ENCODE measurements at regions not wholly inside any gene's neighbourhood (a gene's known extent, or its start where the extent isn't known, plus 50 kb on each side); places are given as distances from the start of the nearest gene placed in this dataset.

- FAIRE-seq, result peak; percentile 81
Observed at GRCh38 chr2:217289907-217290280, 430.0 kb upstream of the TNP1 start.

DNA sequence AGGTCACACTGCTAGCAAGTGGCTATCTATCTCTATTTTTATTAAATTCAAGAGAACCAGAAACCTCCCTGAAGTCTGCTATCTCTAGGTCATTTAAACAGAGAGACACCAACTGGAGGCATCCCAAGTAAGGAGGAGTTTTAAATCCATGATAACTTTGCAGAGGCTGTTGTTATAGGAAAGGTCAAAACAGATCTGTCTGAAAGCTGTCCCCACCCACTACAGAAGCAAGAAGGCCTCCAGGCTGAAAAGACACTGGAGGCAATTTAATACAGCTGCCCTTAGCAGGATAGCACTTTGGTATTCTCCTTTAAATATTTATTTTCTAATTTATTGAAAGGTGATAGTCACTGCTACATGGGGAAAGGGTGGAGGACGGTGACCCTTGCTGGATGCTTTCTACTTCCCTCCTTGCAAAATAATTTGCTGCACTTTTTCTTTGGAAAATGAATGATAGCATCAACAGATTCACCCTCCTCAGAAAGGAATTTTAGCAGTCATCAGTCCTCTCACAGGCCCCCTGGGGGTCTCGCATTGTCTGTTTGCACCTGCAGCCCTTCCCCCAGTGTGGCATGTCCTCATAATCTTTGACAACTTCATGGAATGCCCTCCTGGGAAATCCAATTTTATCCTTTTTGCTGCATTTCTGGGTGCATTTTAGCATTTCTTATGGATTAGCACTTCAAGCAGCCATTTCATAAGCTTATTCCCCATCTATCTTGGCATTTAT, 429.5 kb upstream of the TNP1 start:
- no peak for FAIRE-seq

DNA sequence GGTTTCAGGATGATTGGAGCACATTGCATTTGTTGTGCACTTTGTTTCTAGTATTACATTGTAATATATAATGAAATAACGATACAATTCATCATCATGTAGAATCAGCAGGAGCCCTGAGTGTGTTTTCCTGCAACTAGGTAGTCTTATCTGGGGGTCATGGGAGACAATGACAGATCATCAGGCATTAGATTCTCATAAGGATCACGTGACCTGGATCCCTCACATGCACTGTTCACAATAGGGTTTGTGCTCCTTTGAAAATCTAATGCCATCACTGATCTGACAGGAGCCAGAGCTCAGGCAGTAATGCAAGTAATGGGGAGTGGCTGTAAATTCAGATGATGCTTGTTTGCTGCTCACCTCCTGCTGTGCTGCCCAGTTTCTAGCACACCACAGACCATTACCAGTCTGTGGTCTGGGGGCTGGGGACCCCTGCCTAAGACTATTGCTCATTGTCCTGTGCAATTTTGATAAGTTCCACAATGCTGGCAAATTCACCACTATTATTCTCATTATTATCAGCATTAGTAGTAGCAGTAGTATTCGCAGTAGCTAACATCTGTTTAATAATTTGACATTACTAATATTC, 428.7 kb upstream of the TNP1 start:
- no peak for FAIRE-seq

- FAIRE-seq, result no peak
Observed at GRCh38 chr2:217286833-217287232, 427.0 kb upstream of the TNP1 start.

GRCh38 chr2:217285926-217286325, 426.1 kb upstream of the TNP1 start:
- no peak for FAIRE-seq

DNA sequence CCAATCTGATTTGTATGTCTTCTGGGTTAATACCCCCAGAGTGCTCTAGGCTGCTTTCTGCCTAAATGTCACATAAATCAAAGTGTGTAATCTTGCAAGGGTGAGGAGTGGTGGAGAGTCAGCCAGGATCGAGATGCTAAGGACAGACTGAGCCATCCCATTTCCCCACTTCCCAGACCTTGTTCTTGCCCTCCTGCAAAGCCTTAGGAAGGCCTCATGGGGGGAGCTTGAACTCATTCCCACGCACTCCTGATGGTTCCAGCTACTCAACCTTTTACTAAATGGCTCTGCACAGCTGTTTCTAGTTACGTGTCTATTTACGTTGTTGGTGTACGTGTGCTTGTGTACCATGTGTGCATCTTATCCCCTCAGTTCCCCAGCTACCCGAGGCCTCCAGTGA, 423.6 kb upstream of the TNP1 start:
- FAIRE-seq, result no peak

DNA sequence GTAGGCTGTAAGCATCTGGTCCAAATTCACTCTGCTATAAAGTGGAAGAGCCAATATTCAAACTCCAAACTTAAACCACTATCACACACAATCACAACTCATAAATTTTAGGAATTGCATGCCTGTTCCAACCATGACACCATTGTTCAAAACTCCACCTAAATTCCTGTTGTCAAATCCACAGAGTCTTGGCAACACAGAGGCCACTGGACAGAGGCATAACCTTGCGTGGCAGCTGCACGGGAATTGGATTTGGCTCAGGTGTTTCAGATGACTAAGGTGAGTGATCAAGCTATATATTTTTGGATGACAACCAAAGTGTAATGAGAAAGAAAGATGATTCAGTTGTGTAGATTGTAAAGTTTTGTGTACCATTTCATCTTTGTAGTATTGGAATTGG, 422.7 kb upstream of the TNP1 start:
- FAIRE-seq, result no peak

DNA sequence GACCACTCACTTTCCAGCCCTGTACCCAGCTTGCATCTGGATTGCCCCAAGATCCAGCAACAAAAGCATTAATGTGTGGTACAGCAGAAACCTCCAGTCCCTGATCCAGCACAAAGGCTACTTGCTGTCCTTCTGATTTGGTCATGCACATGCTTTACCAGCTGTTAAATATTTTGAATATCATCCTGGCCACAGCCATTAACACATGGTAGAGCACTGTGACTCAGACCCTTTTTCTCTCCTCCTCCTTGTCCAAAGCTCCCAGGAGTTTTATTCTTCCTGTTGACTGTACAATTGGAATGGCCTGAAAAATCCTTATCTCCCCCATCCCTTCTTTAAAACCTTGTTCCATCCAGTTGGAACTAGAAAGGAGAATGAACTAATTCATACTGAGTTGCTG, 419.7 kb upstream of the TNP1 start:
- FAIRE-seq, result no peak

DNA sequence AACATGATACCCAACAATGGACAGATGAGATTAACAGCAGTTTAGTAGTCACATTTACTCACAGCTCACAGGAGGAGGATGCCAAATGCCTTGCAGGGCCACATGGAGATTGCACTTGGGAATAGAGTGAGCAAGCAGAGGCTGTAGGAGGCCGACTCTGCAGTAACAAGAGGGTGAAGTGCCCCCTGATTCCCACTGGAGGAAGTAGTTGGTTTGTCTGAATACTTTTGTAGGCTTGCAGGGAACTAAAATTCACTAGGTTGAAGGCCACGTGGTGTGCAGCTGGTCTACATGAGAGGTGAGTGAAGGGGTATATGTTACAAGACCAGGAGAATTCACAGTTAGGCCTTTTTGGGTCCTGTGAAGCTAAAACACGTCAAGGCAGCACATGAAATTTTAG, 419.3 kb upstream of the TNP1 start:
- no peak for FAIRE-seq

GRCh38 chr2:217277646-217278398, 418.0 kb upstream of the TNP1 start:
- no peak for FAIRE-seq

DNA sequence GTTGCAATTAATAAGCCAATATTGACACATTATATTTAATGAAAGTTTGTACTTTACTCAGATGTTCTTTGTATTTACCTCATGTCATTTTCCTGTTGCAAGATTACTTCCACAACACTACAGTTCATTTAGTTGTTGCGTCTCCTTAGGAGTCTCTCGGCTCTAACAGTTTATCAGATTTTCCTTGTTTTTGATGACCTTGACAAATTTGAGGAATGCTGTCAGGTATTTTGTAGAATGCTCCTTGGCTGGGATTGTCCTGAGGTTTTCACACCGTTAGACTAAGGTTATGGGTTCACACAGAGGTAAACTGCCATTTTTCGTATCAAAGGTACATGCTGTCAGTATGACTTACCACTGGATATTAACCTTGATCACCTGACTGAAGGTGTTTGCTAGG, 416.6 kb upstream of the TNP1 start:
- FAIRE-seq, result no peak

- no peak for FAIRE-seq
Observed at GRCh38 chr2:217275091-217275490, 415.2 kb upstream of the TNP1 start.

- FAIRE-seq, result no peak
Observed at GRCh38 chr2:217274578-217274977, 414.7 kb upstream of the TNP1 start.

DNA sequence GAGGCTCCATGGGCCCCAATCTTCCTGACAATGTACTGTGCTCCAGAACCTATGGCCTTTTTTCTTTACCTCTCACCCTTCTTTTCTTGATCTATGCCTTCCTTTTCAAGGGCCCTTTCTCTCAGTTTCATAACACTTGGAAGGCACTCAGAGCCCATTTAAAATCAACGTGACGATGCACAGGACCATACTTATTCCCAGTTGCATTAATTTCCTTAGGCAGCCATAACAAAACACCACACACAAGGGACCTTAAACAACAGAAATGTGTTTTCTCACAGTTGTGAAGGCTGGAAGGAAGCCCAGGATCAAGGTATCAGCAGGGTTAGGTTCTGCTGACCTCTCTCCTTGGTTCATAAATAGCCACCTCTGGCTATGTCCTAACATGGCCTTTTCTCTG, 414.0 kb upstream of the TNP1 start:
- FAIRE-seq, result no peak

GRCh38 chr2:217273162-217273561, 413.3 kb upstream of the TNP1 start:
- FAIRE-seq, result no peak

- FAIRE-seq, result no peak
Observed at GRCh38 chr2:217271813-217272212, 411.9 kb upstream of the TNP1 start.

GRCh38 chr2:217270485-217271121, 410.7 kb upstream of the TNP1 start:
- no peak for FAIRE-seq

DNA sequence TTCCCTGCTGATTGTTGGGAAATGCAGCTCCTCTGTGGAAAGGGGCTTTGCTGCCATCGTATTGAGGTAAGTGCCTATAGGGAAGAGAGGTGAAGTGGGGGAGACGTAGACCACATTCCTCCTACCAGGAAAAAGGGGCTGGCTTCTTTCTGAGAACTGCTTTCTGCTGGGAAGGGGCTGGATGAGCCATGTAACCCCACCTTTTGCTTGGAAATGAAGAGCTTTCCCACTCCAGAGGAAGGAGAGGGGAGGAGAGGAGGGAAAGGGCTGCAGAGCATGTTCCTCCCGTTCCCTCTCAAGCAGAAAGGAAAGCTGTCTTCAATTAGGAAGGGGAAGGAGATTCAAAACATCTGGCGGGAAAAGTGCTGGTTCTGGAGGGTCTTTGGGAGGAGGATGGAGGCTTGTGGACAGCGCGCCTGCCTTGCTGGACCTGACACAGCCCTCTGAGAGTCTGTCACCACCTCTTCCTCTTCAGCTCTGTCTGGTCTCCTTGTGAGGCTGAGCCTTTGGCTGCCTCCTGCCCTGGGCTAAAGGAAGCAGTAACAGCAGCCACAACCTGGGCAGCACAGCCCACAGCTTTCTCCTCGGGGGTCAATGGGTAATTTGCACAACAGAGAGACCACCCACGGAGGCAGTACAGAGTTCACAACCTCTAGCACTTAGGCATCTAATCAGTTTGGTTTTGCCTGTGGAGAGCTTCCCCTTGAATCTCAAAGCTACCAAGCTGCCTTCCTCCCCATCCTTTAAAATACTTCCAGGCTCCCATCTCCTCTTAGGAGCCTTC, 410.0 kb upstream of the TNP1 start:
- no peak for FAIRE-seq

DNA sequence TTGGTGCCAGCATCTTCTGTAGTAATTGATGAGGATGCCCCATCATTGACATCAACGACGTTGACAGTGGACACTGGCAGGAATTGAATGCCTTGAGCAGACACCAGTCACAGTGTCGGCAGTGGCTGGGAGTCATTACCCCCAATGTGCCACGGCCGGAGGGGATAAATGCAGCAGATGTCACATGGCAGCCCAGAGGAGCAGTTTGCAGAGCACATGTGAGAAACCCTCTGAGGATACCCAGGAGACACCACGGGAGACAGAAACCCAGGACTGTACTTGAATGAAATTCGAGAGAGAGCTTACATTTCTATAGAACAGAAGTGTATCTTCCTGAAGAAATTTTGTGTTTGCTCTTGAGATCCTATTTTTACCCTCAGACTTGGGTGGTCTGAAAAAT, 409.1 kb upstream of the TNP1 start:
- no peak for FAIRE-seq

DNA sequence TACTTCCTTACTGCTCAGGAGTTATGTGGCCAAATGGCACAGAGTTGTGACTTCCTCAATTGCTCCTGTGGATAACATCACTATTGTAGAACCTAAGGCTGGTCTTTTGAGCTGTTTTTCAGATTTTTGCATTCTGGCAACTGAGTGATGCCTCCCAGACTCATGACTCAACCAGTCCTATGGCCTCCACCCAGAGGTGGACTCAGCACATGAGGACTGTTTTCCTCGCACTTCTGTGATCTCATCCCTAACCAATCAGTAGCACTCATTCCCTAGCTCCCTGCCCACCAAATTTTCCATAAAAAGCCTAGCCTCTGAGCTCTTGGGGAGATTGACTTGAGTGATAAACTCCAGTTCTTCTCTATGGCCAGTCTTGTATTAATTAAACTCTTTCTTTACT, 407.9 kb upstream of the TNP1 start:
- FAIRE-seq, result no peak

DNA sequence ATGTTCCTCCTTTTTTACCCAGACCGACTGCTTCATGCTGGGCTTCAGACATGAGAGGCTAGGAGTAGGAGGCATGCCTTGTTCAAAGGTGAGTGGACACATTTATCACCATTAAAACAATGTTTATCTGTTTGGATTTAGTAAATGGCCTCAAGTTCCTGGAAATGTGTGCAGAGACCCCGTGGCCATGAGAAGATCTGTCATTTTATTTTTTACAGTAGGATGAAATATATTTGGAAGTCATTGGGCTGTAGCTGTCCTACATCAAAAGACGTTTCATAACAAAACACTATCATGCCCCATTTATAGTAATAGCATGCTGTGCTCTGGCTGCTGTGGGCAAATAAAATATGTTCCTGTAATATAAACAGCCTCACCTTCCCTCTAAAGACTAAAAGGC, 403.9 kb upstream of the TNP1 start:
- FAIRE-seq, result peak; percentile 45

DNA sequence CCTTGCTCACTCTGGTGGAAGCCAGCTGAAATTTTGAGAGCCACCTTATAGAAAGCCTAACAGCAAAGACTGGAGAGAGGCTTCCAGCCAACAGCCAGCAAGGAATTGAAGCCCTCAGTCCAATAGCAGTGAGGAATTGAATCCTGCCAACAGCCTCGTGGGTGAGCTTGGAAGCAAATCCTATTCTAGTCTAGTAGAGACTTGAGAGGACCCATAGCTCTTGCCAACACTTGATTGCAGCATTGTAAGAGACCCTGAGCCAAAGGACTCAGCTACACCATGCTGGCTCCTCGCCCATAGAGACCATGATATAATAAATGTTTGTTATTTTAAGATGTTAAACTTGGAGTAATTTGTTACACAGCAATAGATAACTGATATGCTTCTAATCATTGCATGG, 403.0 kb upstream of the TNP1 start:
- FAIRE-seq, result no peak

- no peak for FAIRE-seq
Observed at GRCh38 chr2:217261452-217261851, 401.6 kb upstream of the TNP1 start.
